WTC11 (cell line): ENCODE measurements at regions not wholly inside any gene's neighbourhood (a gene's known extent, or its start where the extent isn't known, plus 50 kb on each side); places are given as distances from the start of the nearest gene placed in this dataset.

ENCODE experiments used
- ATAC-seq: fragments of 200-7000 bp; cut with Tn5 transposase; 2 replicates; pipeline ENCODE4 v1.10.0; 2021; ENCODE audit warnings: mild to moderate bottlenecking, moderate library complexity
- CTCF ChIA-PET: fragments of 300-600 bp; sonication (Branson Sonifier 250); formaldehyde crosslinking; loops from one replicate; lab custom pipeline; 2021; ENCODE audit warnings: antibody characterized with exemption; lab: Charles Lee
- POLR2A ChIA-PET: fragments of 350-600 bp; sonication (Branson Sonifier 250); formaldehyde crosslinking; loops from one replicate; lab custom pipeline; 2021; ENCODE audit warnings: antibody characterized with exemption; lab: Charles Lee
- DNase-seq: peaks from one replicate; pipeline ENCODE4 v3.0.0; 2021; ENCODE audit warnings: low spot score
- H3K27ac Mint-ChIP-seq: 2 replicates; pipeline ENCODE4 v1.8.0; 2021; ENCODE audit warnings: mixed read lengths
- H3K27me3 Mint-ChIP-seq: 2 replicates; pipeline ENCODE4 v1.8.0; 2021; ENCODE audit warnings: low read depth, mild to moderate bottlenecking, moderate library complexity, mixed read lengths
- H3K36me3 Mint-ChIP-seq: 2 replicates; pipeline ENCODE4 v1.8.0; 2021; ENCODE audit warnings: mixed read lengths
- H3K4me1 Mint-ChIP-seq: 2 replicates; pipeline ENCODE4 v1.8.0; 2022; ENCODE audit warnings: mixed read lengths
- H3K4me3 Mint-ChIP-seq: 2 replicates; pipeline ENCODE4 v1.8.0; 2021; ENCODE audit warnings: mild to moderate bottlenecking, moderate library complexity, mixed read lengths
- H3K9me3 Mint-ChIP-seq: 2 replicates; pipeline ENCODE4 v1.8.0; 2021; ENCODE audit warnings: mixed read lengths
- ATF1 ChIP-seq: sonication (generic); formaldehyde crosslinking; IDR thresholded peaks from 2 replicates; pipeline ENCODE4 v1.8.1; 2023; ENCODE audit warnings: mild to moderate bottlenecking, moderate library complexity, missing genetic modification reagents
- E2F4 ChIP-seq: sonication (generic); formaldehyde crosslinking; IDR thresholded peaks from 2 replicates; pipeline ENCODE4 v1.8.1; 2022; ENCODE audit warnings: low read depth, mild to moderate bottlenecking, moderate library complexity, missing genetic modification reagents, borderline replicate concordance
- ETV6 ChIP-seq: sonication (generic); formaldehyde crosslinking; IDR thresholded peaks from 2 replicates; pipeline ENCODE4 v1.8.1; 2022; ENCODE audit warnings: mild to moderate bottlenecking, missing genetic modification reagents
- FOXJ3 ChIP-seq: sonication (generic); formaldehyde crosslinking; IDR thresholded peaks from 2 replicates; pipeline ENCODE4 v1.9.0; 2021; ENCODE audit warnings: missing genetic modification reagents, mild to moderate bottlenecking, borderline replicate concordance
- FOXP1 ChIP-seq: sonication (generic); formaldehyde crosslinking; IDR thresholded peaks from 2 replicates; pipeline ENCODE4 v1.8.0; 2022; ENCODE audit warnings: missing genetic modification reagents, mild to moderate bottlenecking, moderate library complexity, borderline replicate concordance
- NR1H2 ChIP-seq: sonication (generic); formaldehyde crosslinking; IDR thresholded peaks from 2 replicates; pipeline ENCODE4 v1.9.0; 2021; ENCODE audit warnings: mild to moderate bottlenecking, moderate library complexity, missing genetic modification reagents
- NR2C2 ChIP-seq: sonication (generic); formaldehyde crosslinking; IDR thresholded peaks from 2 replicates; pipeline ENCODE4 v1.8.0; 2022; ENCODE audit warnings: mild to moderate bottlenecking, missing genetic modification reagents
- PREB ChIP-seq: sonication (generic); formaldehyde crosslinking; IDR thresholded peaks from 2 replicates; pipeline ENCODE4 v1.8.1; 2022; ENCODE audit warnings: mild to moderate bottlenecking, missing genetic modification reagents, moderate library complexity, borderline replicate concordance
- SMAD3 ChIP-seq: sonication (generic); formaldehyde crosslinking; IDR thresholded peaks from 2 replicates; pipeline ENCODE4 v1.8.0; 2022; ENCODE audit warnings: missing genetic modification reagents, mild to moderate bottlenecking, borderline replicate concordance
- USF2 ChIP-seq: sonication (generic); formaldehyde crosslinking; IDR thresholded peaks from 2 replicates; pipeline ENCODE4 v1.8.1; 2023; ENCODE audit warnings: mild to moderate bottlenecking, missing genetic modification reagents, moderate library complexity
- ZBTB21 ChIP-seq: sonication (generic); formaldehyde crosslinking; IDR thresholded peaks from 2 replicates; pipeline ENCODE4 v1.8.1; 2023; ENCODE audit warnings: mild to moderate bottlenecking, missing genetic modification reagents, borderline replicate concordance
- ZNF263 ChIP-seq: sonication (generic); formaldehyde crosslinking; IDR thresholded peaks from 2 replicates; pipeline ENCODE4 v1.8.1; 2022; ENCODE audit warnings: low read depth, mild to moderate bottlenecking, moderate library complexity, missing genetic modification reagents
- ZSCAN18 ChIP-seq: fragments of 250-450 bp; sonication (Bioruptor Pico); IDR thresholded peaks from 2 replicates; pipeline ENCODE4 v2.1.2; 2022; ENCODE audit warnings: mild to moderate bottlenecking, moderate library complexity
- TF ChIP-seq, protein P1 (sequence below): fragments of 250-450 bp; sonication (Bioruptor Pico); IDR thresholded peaks from 2 replicates; pipeline ENCODE4 v1.9.0; 2021; ENCODE audit warnings: moderate library complexity, mild to moderate bottlenecking, inconsistent platforms, borderline replicate concordance
- TF ChIP-seq, protein P2 (sequence below): sonication (generic); formaldehyde crosslinking; IDR thresholded peaks from 2 replicates; pipeline ENCODE4 v1.8.0; 2023; ENCODE audit warnings: missing genetic modification reagents
- TF ChIP-seq, protein P3 (sequence below): sonication (generic); formaldehyde crosslinking; IDR thresholded peaks from 2 replicates; pipeline ENCODE4 v1.8.1; 2023; ENCODE audit warnings: mild to moderate bottlenecking, missing genetic modification reagents, borderline replicate concordance

DNA sequence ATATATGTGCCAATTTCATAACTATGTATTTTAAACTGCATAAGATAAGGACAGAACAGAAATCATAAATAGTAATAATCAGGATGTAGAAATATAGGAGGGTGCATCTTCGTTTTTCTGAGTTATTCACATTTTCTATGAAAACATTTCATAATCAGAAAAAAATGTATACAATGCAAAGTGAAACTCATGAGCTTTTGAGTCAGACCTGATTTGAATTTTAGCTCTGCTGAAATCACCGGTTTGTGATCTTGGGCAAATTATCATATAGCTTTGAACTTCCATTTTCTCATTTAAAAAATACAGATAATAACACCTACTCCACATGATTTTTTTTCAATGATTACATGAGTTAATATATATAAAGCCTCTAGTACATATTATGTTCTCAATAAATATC is 106.9 kb downstream of the KDR start:
- Mint-ChIP-seq H3K9me3 (peaks cover 8% of the 10 kb centered on the region), H3K27ac (no peak overlapping the region), H3K27me3 (no peaks in the 10 kb centered on the region; the same call in 1 of the 2 replicates)
- CTCF ChIA-PET, result interaction anchor here (0.7 to 1.6 kb wide), 2 partner anchors 15 to 20 kb away, joined by 3 to 5 read pairs; no protein-coding TSS in a partner anchor
- no peak for ATAC-seq
- TF ChIP-seq NR2C2, result no peak
- no peak for TF ChIP-seq NR1H2 (CRISPR knock-in tag)
- TF ChIP-seq FOXP1 (CRISPR knock-in tag), result no peak
- no peak for TF ChIP-seq FOXJ3 (CRISPR knock-in tag)
- no peak for TF ChIP-seq ZSCAN18 (CRISPR knock-in tag)
- TF ChIP-seq, protein P1, sequence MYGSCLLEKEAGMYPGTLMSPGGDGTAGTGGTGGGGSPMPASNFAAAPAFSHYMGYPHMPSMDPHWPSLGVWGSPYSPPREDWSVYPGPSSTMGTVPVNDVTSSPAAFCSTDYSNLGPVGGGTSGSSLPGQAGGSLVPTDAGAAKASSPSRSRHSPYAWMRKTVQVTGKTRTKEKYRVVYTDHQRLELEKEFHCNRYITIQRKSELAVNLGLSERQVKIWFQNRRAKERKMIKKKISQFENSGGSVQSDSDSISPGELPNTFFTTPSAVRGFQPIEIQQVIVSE, result no peak
- TF ChIP-seq, protein P2, sequence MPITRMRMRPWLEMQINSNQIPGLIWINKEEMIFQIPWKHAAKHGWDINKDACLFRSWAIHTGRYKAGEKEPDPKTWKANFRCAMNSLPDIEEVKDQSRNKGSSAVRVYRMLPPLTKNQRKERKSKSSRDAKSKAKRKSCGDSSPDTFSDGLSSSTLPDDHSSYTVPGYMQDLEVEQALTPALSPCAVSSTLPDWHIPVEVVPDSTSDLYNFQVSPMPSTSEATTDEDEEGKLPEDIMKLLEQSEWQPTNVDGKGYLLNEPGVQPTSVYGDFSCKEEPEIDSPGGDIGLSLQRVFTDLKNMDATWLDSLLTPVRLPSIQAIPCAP (CRISPR knock-in tag), result no peak
- no peak for TF ChIP-seq USF2 (CRISPR knock-in tag)
- TF ChIP-seq PREB (CRISPR knock-in tag), result no peak
- TF ChIP-seq, protein P3, sequence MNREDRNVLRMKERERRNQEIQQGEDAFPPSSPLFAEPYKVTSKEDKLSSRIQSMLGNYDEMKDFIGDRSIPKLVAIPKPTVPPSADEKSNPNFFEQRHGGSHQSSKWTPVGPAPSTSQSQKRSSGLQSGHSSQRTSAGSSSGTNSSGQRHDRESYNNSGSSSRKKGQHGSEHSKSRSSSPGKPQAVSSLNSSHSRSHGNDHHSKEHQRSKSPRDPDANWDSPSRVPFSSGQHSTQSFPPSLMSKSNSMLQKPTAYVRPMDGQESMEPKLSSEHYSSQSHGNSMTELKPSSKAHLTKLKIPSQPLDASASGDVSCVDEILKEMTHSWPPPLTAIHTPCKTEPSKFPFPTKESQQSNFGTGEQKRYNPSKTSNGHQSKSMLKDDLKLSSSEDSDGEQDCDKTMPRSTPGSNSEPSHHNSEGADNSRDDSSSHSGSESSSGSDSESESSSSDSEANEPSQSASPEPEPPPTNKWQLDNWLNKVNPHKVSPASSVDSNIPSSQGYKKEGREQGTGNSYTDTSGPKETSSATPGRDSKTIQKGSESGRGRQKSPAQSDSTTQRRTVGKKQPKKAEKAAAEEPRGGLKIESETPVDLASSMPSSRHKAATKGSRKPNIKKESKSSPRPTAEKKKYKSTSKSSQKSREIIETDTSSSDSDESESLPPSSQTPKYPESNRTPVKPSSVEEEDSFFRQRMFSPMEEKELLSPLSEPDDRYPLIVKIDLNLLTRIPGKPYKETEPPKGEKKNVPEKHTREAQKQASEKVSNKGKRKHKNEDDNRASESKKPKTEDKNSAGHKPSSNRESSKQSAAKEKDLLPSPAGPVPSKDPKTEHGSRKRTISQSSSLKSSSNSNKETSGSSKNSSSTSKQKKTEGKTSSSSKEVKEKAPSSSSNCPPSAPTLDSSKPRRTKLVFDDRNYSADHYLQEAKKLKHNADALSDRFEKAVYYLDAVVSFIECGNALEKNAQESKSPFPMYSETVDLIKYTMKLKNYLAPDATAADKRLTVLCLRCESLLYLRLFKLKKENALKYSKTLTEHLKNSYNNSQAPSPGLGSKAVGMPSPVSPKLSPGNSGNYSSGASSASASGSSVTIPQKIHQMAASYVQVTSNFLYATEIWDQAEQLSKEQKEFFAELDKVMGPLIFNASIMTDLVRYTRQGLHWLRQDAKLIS (CRISPR knock-in tag), result no peak
- TF ChIP-seq SMAD3 (CRISPR knock-in tag), result no peak
- no peak for TF ChIP-seq ZNF263 (CRISPR knock-in tag)
- TF ChIP-seq E2F4 (CRISPR knock-in tag), result no peak
- TF ChIP-seq ZBTB21, result no peak
- no peak for TF ChIP-seq ATF1 (CRISPR knock-in tag)
- TF ChIP-seq ETV6 (CRISPR knock-in tag), result no peak
- TF ChIP-seq, all 79 proteins: peak for 0
- no peak for DNase-seq
- peaks cover 33% of the 10 kb centered on the region for H3K4me1 Mint-ChIP-seq
- H3K36me3 Mint-ChIP-seq, result no peaks in the 10 kb centered on the region
- no peak overlapping the region for H3K4me3 Mint-ChIP-seq
- POLR2A ChIA-PET, result no interaction called here
